ENCODE measurements at regions not wholly inside any gene's neighbourhood (a gene's known extent, or its start where the extent isn't known, plus 50 kb on each side); places are given as distances from the start of the nearest gene placed in this dataset.

- Histone ChIP-seq H3K27ac (ENCODE audit: control insufficient read depth, insufficient read depth) (no peak overlapping the region), H3K9me3 (replicated peaks; ENCODE audit: control insufficient read depth, insufficient read depth, low read length) (no peaks in the 10 kb centered on the region), H2AFZ (ENCODE audit: control insufficient read depth, low read depth, low read length) (no peak overlapping the region), H3K9ac (ENCODE audit: control insufficient read depth, insufficient read depth, low read length) (no peak overlapping the region), H3K27me3 (replicated peaks in 1 of 2; ENCODE audit: control insufficient read depth in 2 of 2, insufficient read depth in 2 of 2, low read length in 1 of 2) (peaks cover 0 to 6% of the 10 kb centered on the region in 2 experiments; a peak in 3 of 4 replicates), H4K20me1 (ENCODE audit: control insufficient read depth, insufficient read depth) (no peaks in the 10 kb centered on the region), H3K4me1 (ENCODE audit: control insufficient read depth, insufficient read depth, low read length) (no peaks in the 10 kb centered on the region), H3K4me2 (ENCODE audit: control insufficient read depth, insufficient read depth) (no peak overlapping the region), H3K4me3 (no peak overlapping the region), H3K79me2 (ENCODE audit: control insufficient read depth, insufficient read depth, low read length) (no peaks in the 10 kb centered on the region), H3K36me3 (ENCODE audit: control insufficient read depth in 2 of 2, insufficient read depth in 2 of 2, low read length in 1 of 2) (no peaks in the 10 kb centered on the region)
- BruUV-seq (replicated peaks): no TSS peak
- FAIRE-seq (no peak), DNase-seq (ENCODE audit: low read depth, low spot score) (no peak), ATAC-seq (no peak)
- 0% methylated on average over 2 of the region's 2 CpGs for WGBS (ENCODE audit: insufficient coverage, insufficient replicate concordance, low lambda C conversion rate, missing lambda C conversion rate)
- ChIA-PET CTCF (no interaction called here), RAD21 (ENCODE audit: unreplicated experiment) (no interaction called here), SMC1A (ENCODE audit: uncharacterized antibody, unreplicated experiment) (interaction anchor here (0.6 to 1.0 kb wide), 2 partner anchors 35 to 100 kb away, joined by 3 read pairs; no protein-coding TSS in a partner anchor), POLR2A (no interaction called here)
- TF ChIP-seq HDAC6 (IDR thresholded peaks at IDR 0.05; ENCODE audit: unreplicated experiment): no peak
- TF ChIP-seq ZBED1 (IDR thresholded peaks at IDR 0.05; ENCODE audit: borderline replicate concordance): no peak
- no peak for TF ChIP-seq NBN (IDR thresholded peaks at IDR 0.05)
- TF ChIP-seq MTA3 (IDR thresholded peaks at IDR 0.05; ENCODE audit: borderline replicate concordance, low read length): no peak
- TF ChIP-seq SIX5 (IDR thresholded peaks at IDR 0.05; ENCODE audit: low read depth, low read length, severe bottlenecking): no peak
- no peak for TF ChIP-seq SMAD1 (IDR thresholded peaks at IDR 0.05; ENCODE audit: low read depth, partially characterized antibody)
- no peak for TF ChIP-seq YBX1 (IDR thresholded peaks at IDR 0.05)
- no peak for TF ChIP-seq SMARCA5 (IDR thresholded peaks at IDR 0.05)
- TF ChIP-seq SMAD5 (IDR thresholded peaks at IDR 0.05; ENCODE audit: low read depth): no peak
- no peak for TF ChIP-seq MLLT1 (IDR thresholded peaks at IDR 0.05)
- TF ChIP-seq SMC3 (IDR thresholded peaks at IDR 0.05; ENCODE audit: borderline replicate concordance, low read length): no peak
- TF ChIP-seq RAD21 (IDR thresholded peaks at IDR 0.05; ENCODE audit: insufficient read depth, low read depth, low read length): no peak
- TF ChIP-seq STAT3 (IDR thresholded peaks at IDR 0.05; ENCODE audit: low read depth, low read length): no peak
- in situ Hi-C loops (cut with MboI): no loop called here
- intact Hi-C loops (cut with micrococcal nuclease; ENCODE audit: unreplicated experiment): no loop called here
These were observed 142.6 kb upstream of the CTTNBP2NL start for GRCh38 chr1:112253366-112253765.

All from GM12878 (cell line).